ENCODE measurements at regions not wholly inside any gene's neighbourhood (a gene's known extent, or its start where the extent isn't known, plus 50 kb on each side); places are given as distances from the start of the nearest gene placed in this dataset.
"Not testable (repeated sequence)": the region's sequence is repeated elsewhere in the genome, so short reads cannot be mapped to it uniquely, and the experiment has no call there.

DNA sequence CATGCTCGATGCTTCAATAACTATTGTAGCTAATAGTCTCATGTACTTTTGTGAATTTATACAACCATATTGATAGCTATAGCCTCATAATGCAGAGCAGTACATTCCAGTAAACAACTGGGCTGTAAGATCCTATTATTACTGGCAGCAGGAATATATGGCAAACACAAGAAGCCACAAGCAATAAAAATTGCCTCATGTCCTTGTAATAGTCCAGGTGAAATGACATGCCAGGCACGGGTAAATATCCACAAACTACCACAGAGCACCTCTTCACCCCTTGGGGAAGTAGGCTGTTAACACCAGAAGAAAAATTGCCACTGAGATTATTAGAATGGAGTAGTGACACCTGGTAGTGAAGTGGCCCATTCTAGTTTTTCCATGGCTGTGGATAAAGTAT lies 158.3 kb downstream of the MTX2 start:
- DNase-seq = no peak

GRCh38 chr2:176428944-176429469 lies 159.8 kb downstream of the MTX2 start:
- not testable (repeated sequence) for DNase-seq

GRCh38 chr2:176432434-176432833 lies 163.2 kb downstream of the MTX2 start:
- no peak for DNase-seq

DNA sequence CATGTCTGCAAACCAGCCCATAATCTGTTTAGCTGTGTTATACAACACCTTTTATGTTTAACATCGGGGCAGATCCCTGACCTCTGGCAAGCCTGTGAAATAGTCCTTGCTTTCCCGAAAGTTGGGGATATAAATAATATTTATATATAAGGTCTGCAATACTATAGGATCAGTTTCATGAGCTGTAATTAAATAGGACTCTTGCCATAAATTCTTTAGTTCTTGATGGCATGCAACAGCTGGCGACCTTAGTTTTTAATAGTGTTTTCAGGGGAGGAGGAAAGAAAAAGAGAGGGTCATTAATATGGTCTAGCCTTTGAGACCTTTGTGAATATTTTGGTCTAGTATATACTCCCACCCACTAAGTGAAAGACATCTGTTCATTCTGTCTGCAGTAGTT lies 166.5 kb downstream of the MTX2 start:
- DNase-seq = no peak

- no peak for DNase-seq
Observed at GRCh38 chr2:176443946-176444345, 174.7 kb downstream of the MTX2 start.

- no peak for DNase-seq
Observed at GRCh38 chr2:176445956-176446355, 176.7 kb downstream of the MTX2 start.

DNA sequence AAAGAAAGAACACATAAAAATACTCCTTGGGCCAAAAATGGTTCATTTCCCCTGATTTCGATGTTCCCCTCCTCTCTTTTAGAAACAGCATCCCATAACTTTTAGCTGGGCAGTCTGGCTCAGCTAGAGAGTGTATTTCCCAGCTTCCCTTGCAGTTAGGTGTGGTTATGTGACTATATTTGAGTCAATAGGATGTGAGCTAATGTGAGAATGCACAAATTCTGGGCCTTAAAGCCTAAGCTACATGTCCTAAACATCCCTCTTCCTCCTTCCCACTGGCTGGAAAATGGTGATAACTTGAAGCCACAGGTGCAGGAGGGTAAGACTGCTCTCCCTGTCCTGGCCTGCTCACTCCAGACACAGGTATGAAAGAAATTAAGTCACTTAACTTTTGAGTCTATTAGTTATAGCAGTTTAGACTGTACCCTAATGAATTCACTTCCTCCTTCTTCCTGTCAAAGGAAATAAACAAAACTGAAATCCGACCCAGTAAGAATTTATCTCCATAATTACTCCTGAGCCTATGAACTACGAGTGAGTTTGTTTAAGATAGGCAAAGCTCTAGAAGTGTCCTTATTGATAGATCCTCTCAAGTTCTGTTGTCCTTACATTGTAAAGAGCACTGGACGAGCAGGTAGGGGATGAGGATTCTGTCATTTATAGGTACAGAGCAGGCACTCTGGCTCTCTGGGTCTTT lies 177.6 kb downstream of the MTX2 start:
- DNase-seq = no peak

GRCh38 chr2:176447616-176448015 lies 178.4 kb downstream of the MTX2 start:
- no peak for DNase-seq

DNA sequence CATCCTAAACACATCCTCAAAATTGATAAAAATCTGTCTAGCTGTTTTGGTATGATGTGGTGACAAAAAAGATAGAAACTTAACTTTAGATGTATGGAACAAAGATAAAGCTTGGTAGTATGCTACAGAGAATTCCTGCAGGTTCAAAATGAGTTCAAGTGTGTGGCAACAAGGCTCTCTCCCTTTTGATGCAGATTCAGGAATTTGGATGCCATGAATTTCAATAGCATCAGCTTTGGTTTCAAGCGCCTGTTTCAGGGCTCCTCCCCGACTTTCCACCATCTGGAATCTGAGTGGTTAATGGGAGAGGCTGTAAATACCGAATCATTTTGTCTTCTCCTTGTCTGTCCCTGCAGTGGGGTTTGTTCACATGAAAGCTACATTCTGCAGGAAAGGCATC lies 180.6 kb downstream of the MTX2 start:
- no peak for DNase-seq

GRCh38 chr2:176453784-176454183 lies 184.5 kb downstream of the MTX2 start:
- DNase-seq = no peak

- DNase-seq = no peak
Observed at GRCh38 chr2:176454893-176455815, 185.9 kb downstream of the MTX2 start.

GRCh38 chr2:176455816-176456291 lies 186.6 kb downstream of the MTX2 start:
- no peak for DNase-seq

DNA sequence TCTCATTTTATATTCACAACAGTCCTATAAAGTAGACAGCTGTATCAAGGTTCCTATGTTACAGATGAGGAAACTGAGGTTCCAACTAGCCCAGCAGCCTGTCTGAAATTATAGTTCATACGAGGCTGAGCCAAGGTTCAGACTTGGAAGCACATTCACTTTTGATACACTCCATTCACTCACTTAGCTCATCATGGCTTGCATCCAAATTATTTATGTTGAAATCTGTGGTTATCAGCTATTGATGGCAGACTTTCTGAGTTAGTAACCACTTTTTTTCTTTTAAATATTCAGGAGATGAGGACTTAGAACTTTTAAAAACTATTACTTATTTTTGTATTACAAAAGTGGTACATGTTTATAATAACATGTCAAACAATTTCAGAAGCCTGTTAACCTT lies 188.2 kb downstream of the MTX2 start:
- DNase-seq = no peak

GRCh38 chr2:176461098-176461808 lies 192.0 kb downstream of the MTX2 start:
- no peak for DNase-seq

DNA sequence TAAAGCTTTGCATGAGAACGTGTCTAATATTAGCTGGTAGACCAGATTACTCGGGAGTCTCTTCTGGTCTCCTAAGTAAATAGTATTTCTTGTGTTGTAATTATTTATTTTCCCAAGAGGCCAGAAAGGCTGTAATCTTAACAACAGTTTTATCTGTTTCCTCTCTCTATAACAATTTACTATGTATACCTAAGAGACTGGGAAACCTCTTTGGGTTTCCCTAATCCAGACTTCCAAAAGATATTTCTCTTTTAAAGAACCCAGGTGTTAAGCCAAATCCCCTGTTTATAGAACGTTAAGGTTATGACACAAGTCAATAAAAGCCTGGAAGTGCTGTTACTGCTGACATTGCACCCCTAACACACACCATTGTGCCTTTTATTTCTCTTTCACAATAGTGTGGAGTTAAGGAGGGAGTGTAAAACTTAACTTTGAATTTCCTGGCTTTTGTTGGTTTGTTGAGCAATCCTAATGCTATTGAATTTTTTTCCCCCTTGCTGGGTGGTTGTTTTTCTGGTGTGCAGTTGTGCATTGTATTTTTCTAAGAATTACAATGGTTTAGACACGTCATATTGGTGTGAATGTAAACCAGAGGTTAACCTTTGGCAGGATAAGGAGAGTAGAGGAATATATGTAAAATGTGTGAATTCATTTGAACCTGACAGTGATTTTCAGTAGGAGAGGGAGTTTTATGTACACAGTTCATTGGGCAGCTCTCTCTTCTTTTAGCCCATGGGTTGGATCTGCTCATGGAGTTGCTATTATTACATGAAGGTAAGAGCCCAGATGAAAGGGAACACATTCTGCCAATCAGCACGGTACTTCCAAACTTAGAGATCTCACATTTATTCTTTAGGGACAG lies 192.8 kb downstream of the MTX2 start:
- no peak for DNase-seq

- no peak for DNase-seq
Observed at GRCh38 chr2:176463546-176463945, 194.3 kb downstream of the MTX2 start.

DNA sequence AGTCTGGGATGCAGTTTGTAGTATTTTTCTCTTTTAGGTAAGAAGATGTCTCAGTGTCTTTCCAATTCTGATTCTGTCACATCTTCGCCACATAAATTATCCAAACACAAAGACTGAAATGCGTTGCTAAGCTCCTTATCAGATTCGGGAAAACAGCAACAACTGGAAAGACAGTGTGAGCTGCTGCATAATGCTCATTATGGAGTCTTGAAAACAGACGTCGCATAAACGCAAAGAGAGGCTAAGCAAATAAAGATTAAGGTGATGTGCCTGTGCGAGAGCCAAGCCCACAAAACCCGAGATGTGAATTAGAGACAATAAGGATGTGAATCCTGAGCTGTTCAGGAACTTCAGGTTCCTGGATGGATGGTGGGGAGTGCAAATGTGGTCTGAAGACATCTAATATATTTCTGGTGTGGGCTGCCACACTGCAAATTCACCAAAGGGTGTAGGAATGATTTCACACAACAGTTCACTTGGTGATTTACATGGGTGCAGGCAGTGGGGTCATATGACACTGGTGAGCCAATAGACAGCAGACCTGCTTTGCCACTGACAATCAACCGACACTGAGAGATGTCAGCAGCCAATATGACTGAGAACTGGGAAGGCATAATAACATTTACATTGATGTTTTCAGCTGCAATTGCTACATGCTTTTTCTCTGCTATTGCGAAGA lies 195.8 kb downstream of the MTX2 start:
- no peak for DNase-seq

DNA sequence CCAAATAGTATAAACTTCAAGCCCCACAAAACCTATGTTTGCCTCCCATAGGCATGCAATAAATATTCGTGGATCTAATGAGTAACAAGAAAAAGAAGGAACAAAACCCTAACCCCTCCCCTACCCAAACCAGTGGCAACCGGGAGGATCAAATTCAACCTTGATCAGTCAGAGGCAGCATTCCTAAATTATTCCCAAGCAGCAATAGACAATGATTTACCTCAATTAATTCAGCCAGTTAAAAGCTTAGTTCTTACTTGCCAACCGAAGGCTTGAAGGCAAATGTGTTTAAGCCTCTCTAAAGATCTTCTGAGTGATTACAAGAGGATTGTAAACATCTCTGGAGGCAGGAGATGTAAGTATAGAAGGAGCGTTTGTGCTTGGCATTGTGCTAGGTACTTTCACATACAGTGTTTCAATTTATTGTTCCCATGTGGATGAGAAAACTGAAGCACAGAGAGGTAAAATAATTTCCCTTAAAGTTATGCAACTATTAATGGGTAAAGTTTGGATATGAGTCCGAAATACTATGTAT lies 197.7 kb downstream of the MTX2 start:
- peak; percentile 74 for DNase-seq

DNA sequence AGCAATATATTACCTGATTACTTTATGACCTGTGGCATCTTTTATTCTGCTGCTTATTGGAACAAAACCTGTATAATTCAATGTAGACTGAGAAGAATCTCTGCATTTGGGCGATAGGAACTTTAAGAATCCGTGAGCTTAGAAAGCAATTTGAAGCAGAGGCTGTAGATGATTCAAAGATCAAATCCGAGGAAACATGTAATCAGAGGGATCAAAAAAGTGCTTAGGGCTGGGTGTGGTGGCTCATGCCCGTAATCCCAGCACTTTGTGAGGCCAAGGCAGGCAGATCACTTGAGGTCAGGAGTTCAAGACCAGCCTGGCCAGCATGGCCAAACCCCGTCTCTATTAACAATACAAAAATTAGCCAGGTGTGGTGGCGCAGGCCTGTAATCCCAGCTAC lies 198.4 kb downstream of the MTX2 start:
- DNase-seq = no peak

DNA sequence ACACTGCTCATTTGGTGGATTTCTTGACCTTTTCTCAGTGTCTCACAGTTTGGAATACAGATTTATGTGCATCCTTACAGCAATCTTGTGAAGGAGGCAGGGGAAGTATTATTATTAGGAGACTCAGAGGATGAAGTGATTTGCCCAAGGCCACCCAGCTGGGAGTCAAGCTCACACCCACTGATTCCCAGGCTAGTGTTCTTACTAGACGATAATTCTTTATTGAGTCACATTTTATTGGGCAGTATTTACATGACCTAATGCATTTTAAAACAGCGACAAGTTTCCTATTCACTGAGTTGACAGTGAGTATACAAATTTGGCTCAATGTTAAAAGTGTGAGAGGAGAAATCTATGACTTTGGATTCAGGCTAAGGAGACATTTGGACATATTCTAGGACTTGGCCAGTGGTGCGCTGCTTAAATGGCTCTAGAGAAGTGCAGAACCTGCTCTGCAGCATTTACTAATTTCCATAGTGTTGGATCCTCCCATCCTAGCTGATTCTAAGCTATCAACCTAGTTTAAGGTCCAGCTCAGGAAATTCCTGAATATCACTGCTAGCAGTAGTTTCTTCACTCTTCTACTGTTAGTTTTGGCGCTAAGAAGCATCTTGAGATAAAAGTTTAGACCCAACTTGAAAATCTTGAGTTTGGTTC lies 199.3 kb downstream of the MTX2 start:
- no peak for DNase-seq

DNA sequence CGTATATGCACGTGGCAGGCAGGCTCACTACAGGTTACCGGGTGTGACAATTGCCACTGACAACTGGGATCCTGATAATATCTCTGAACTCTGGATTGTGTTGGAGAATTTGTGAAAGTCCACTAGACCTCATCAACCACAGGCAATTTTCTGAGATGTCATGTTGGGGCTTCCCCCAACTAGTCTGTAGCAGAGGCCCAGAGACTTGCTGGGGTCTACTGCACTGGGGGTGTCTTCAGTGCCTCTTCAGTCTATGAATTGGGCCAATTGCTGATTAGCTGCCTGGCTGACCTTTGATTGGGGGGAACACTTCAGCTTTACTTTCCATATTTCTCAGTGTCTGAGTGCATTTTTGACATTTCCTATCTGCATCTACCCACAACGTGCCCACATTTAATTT lies 201.5 kb downstream of the MTX2 start:
- DNase-seq = no peak

All from NCI-H187 treated with DMSO at 0.1 percent for 48 hours (cell line).